Sciatic nerve (tissue), 2 donors: ENCODE measurements at regions not wholly inside any gene's neighbourhood (a gene's known extent, or its start where the extent isn't known, plus 50 kb on each side); places are given as distances from the start of the nearest gene placed in this dataset.

Experiments used
- ATAC-seq: fragments of 200-7000 bp; cut with Tn5 transposase; one replicate; pipeline ENCODE4 v1.9.1; 2020; ENCODE audit warnings: mild to moderate bottlenecking, moderate library complexity
- DNase-seq: peaks from one replicate; pipeline ENCODE4 v3.0.0-alpha.2; 2020; ENCODE audit warnings: low spot score
- intact Hi-C: fragments of 100-400 bp; cut with DNase I; formaldehyde crosslinking; loops from one replicate; pipeline ENCODE4 v1.14.2; 2022
- donor health status: DM: no; HTN: no; CAD: no.
- donor health status: DM: no; HTN: no; CAD: no.

GRCh38 chr5:3854188-3854821 lies 258.7 kb downstream of the IRX1 start:
- ATAC-seq = no peak
- intact Hi-C loops = no loop called here
- DNase-seq = no peak

DNA sequence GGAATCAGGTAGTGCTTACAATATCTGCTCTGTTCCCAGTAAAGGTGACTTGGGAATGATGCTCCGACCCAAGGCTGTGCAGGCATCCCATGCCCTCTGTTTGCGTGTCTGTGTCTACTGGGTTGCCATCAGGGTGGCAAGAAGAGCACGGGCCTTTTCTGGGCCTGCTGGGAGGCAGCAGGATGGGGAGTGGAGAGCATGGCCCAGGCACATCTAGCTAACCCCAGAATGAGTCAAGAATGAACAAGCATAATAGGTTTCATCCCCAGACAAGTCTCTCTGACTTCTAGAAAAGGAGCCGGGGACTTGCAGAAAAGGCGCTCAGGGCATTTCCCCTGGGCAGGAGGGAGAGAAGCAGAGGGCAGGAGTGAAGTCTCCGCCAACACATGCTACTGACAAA lies 260.4 kb downstream of the IRX1 start:
- DNase-seq (no peak), ATAC-seq (no peak)
- intact Hi-C loops = no loop called here

- ATAC-seq = no peak
- intact Hi-C loops = no loop called here
- no peak for DNase-seq
These were observed 262.9 kb downstream of the IRX1 start for GRCh38 chr5:3858524-3858923.

DNA sequence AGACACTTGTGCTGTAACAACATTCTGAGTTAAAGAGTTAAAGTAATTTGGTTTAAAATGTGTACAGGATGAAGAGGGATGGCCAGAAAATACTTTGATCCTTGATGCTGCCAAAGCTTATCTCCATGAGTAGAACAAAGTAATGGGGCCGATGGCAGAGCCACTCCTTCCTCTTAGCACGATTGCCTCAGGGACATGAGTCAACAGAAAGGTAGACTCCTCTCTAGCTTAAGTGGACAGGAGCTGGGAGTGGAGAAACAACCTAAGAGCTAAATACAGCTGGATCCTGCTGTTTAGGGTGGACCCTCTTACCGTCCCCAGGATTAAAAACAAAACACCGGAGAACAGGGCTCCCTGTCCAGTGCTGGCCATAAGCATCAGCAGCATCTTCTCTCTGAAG lies 267.3 kb downstream of the IRX1 start:
- no peak for ATAC-seq
- intact Hi-C loops = no loop called here
- no peak for DNase-seq

GRCh38 chr5:3875144-3875543 lies 279.5 kb downstream of the IRX1 start:
- intact Hi-C loops = no loop called here
- ATAC-seq (no peak), DNase-seq (no peak)

GRCh38 chr5:3878267-3878666 lies 282.6 kb downstream of the IRX1 start:
- no peak for ATAC-seq
- DNase-seq = no peak
- intact Hi-C loops = no loop called here

- ATAC-seq = no peak
- intact Hi-C loops = no loop called here
These were observed 287.4 kb downstream of the IRX1 start for GRCh38 chr5:3883040-3883439.

GRCh38 chr5:3886524-3887451 lies 291.2 kb downstream of the IRX1 start:
- intact Hi-C loops = no loop called here
- no peak for ATAC-seq
- DNase-seq = no peak

More at GRCh38 chr5:3883040-3883439, 287.4 kb downstream of the IRX1 start:
- no peak for DNase-seq

- intact Hi-C loops = no loop called here
- ATAC-seq = no peak
- no peak for DNase-seq
These were observed 292.7 kb downstream of the IRX1 start for GRCh38 chr5:3888310-3888709.

DNA sequence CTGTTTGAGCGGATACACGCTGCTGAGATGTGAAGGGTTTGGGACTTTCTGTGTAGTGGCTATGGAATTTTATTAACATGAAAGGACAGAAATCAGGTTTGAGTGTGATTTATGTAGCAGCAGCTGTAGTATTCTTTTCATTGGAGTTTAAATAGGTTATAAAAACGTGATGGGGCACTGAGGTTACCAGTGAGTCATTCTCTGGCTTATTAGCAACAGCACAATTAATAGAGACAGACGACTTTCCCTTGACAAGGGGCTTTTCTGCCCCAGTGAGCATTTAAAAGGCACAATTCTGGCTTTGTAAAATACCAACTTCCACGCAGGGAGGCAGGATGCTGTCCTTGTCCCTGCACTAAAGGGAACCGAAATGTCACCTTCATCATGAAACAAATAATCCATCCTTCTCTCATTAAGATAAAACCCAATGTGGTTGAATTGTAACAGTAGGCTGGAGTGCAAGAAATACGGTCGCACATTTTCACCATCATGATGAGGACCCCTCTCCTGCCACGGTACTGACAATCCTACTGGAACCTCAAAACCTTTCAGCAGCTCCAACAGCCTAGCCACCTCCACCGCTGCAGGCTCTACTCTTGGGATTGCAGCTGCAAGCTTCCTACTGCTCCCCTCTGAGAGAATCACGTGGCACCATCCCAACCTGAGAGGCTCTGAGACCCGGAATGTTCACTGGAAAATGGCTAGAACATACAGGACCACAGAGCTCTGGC lies 293.9 kb downstream of the IRX1 start:
- intact Hi-C loops = no loop called here

GRCh38 chr5:3891113-3891512 lies 295.5 kb downstream of the IRX1 start:
- ATAC-seq (no peak), DNase-seq (no peak)
- intact Hi-C loops = no loop called here

More for the DNA sequence above, 293.9 kb downstream of the IRX1 start:
- ATAC-seq (no peak), DNase-seq (no peak)

DNA sequence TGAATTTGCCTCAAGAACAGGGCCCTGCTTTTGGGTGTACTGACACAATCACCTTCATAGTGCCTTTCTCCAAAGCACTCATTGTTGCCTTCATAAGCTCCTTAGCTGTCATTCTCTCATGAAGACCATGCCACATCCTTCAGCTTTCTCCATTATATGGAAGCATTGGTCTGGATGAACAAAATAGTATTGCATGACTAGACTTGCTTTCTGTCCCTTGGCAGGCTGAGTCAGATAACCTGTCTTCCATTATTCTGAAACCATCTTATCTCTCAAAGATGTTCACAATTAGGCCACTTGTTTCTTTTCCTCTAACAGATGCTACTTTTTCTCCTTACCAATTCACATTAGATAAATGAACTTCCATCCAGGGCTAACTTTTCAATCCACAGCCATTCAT lies 297.9 kb downstream of the IRX1 start:
- ATAC-seq = no peak
- no peak for DNase-seq
- intact Hi-C loops = no loop called here

DNA sequence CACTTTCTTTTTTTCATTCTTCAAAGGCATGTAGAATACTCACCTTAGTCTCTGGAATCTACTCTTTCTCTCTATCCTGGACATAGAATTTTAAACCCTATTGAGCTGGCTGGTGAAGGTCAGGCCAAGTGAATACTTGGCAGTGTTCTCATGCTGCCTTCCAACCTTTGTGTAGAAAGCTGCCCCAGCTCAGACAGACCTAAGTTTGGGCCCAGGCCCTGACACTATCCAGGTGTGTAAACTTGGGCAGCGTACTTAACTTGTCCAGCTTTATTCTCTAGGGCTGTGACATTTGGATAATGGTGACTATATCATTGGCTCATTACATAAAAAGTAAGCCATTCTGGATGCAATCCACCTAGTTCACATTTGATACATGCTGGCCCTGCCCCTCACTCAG lies 298.3 kb downstream of the IRX1 start:
- intact Hi-C loops = no loop called here
- DNase-seq = no peak
- ATAC-seq = no peak

- intact Hi-C loops = no loop called here
- DNase-seq (no peak), ATAC-seq (no peak)
These were observed 300.5 kb downstream of the IRX1 start for GRCh38 chr5:3896098-3896497.

GRCh38 chr5:3899093-3899492 lies 303.5 kb downstream of the IRX1 start:
- DNase-seq (no peak), ATAC-seq (no peak)
- intact Hi-C loops = no loop called here

DNA sequence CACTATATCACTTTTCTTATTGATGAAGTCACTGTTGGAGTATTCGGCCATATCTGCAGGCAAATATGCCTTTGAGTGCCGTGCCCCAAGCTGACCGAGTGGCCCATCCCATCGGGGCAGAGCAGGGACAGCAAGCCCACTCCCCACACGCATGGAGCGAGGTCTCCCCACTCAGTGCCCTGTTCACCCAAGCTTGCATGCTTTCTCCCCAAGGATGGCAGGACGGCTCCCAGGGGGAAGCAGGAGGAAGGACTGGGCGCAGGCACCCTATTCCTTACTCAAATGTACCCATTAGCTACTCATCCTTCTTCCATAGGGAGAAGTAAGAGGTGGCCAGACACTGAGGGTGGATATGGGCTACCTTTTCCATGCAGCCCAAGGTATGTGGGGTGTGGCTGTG lies 309.0 kb downstream of the IRX1 start:
- intact Hi-C loops = no loop called here
- ATAC-seq = no peak
- no peak for DNase-seq

DNA sequence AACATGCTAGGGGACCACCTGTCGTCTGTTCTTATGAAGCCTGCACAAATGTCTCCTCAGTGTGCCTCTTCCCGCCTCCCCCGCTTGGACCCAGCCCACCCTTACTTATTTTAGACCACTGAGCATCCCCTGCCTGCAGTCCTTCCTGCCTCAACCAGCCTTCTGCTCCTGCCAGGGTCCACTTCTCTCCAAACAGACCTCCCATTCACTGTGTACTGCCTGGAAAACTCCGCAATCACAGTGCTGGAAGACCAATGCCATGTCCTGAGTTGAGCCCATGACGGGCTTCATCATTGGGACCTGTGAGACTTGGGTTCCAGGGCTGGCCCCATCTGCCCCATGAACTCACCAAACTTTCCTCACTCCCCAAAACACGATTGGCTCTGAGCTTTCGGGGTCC lies 309.4 kb downstream of the IRX1 start:
- ATAC-seq = no peak
- no peak for DNase-seq
- intact Hi-C loops = no loop called here

DNA sequence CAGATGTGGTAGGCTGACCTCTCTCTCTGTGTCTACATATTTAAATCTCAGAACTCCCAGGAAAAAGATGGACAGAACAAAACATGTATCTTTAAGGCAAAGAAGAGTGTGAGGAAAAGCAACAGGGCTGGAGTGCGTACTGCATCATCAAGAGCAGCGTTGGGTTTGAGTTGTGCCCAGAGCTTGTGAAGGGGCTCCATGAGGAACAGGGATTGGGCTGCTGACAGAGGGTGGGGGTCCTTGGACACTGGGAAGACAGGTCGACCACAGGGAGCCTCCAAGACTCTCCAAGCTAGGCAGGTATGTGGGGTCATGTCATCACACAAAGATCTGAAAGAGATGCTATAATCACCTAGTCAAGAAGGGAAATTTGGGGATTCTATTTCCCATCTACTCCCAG lies 309.9 kb downstream of the IRX1 start:
- no peak for ATAC-seq
- DNase-seq = no peak
- intact Hi-C loops = no loop called here

GRCh38 chr5:3911111-3911510 lies 315.5 kb downstream of the IRX1 start:
- DNase-seq = no peak
- intact Hi-C loops = no loop called here
- no peak for ATAC-seq

GRCh38 chr5:3911773-3912172 lies 316.1 kb downstream of the IRX1 start:
- intact Hi-C loops = no loop called here
- DNase-seq = no peak

More at GRCh38 chr5:3911773-3912172, 316.1 kb downstream of the IRX1 start:
- peak; percentile 72 for ATAC-seq
